ENCODE measurements at regions not wholly inside any gene's neighbourhood (a gene's known extent, or its start where the extent isn't known, plus 50 kb on each side); places are given as distances from the start of the nearest gene placed in this dataset.
"Not testable (repeated sequence)": the region's sequence is repeated elsewhere in the genome, so short reads cannot be mapped to it uniquely, and the experiment has no call there.

- Histone ChIP-seq H3K27ac (no peak overlapping the region), H3K4me3 (no peak overlapping the region)
- no peak for TF ChIP-seq FOXP2 (optimal IDR thresholded peaks at IDR 0.05; ENCODE audit: control extremely low read depth, extremely low read length, insufficient read depth)
- TF ChIP-seq EZH2 (IDR thresholded peaks at IDR 0.05): no peak
- no peak for TF ChIP-seq POLR2AphosphoS5 (IDR thresholded peaks at IDR 0.05; ENCODE audit: borderline replicate concordance, low read depth, low read length)
These were observed 430.6 kb upstream of the NRG3 start for GRCh38 chr10:81444242-81444929.

GRCh38 chr10:81450651-81451050, 424.3 kb upstream of the NRG3 start:
- no peak overlapping the region for H3K27ac ChIP-seq
- DNase-seq (ENCODE audit: low read depth, low spot score): no peak
- H3K4me3 ChIP-seq: no peak overlapping the region
- H3K36me3 ChIP-seq (ENCODE audit: insufficient read depth, low read length): no peaks in the 10 kb centered on the region
- no peak overlapping the region for H3K9ac ChIP-seq (ENCODE audit: insufficient read length)
- TF ChIP-seq POLR2AphosphoS5 (IDR thresholded peaks at IDR 0.05; ENCODE audit: borderline replicate concordance, low read depth, low read length) (no peak), FOXP2 (optimal IDR thresholded peaks at IDR 0.05; ENCODE audit: control extremely low read depth, extremely low read length, insufficient read depth) (no peak), EZH2 (IDR thresholded peaks at IDR 0.05) (no peak)
- no peaks in the 10 kb centered on the region for H3K9me3 ChIP-seq (ENCODE audit: low read depth, low read length)

More at GRCh38 chr10:81444242-81444929, 430.6 kb upstream of the NRG3 start:
- no peaks in the 10 kb centered on the region for H3K36me3 ChIP-seq (ENCODE audit: insufficient read depth, low read length)
- DNase-seq (ENCODE audit: low read depth, low spot score): no peak
- no peak overlapping the region for H3K9ac ChIP-seq (ENCODE audit: insufficient read length)
- H3K9me3 ChIP-seq (ENCODE audit: low read depth, low read length): no peaks in the 10 kb centered on the region

- TF ChIP-seq POLR2AphosphoS5 (IDR thresholded peaks at IDR 0.05; ENCODE audit: borderline replicate concordance, low read depth, low read length) (no peak), EZH2 (IDR thresholded peaks at IDR 0.05) (no peak), FOXP2 (optimal IDR thresholded peaks at IDR 0.05; ENCODE audit: control extremely low read depth, extremely low read length, insufficient read depth) (no peak)
- DNase-seq (ENCODE audit: low read depth, low spot score): no peak
These were observed 402.0 kb upstream of the NRG3 start for GRCh38 chr10:81472927-81473470.

GRCh38 chr10:81473755-81474154, 401.2 kb upstream of the NRG3 start:
- DNase-seq (ENCODE audit: low read depth, low spot score): no peak
- Histone ChIP-seq H3K4me3 (no peak overlapping the region), H3K9ac (ENCODE audit: insufficient read length) (no peak overlapping the region), H3K9me3 (ENCODE audit: low read depth, low read length) (no peaks in the 10 kb centered on the region), H3K27ac (no peak overlapping the region), H3K36me3 (ENCODE audit: insufficient read depth, low read length) (no peaks in the 10 kb centered on the region)
- no peak for TF ChIP-seq POLR2AphosphoS5 (IDR thresholded peaks at IDR 0.05; ENCODE audit: borderline replicate concordance, low read depth, low read length)
- no peak for TF ChIP-seq FOXP2 (optimal IDR thresholded peaks at IDR 0.05; ENCODE audit: control extremely low read depth, extremely low read length, insufficient read depth)
- TF ChIP-seq EZH2 (IDR thresholded peaks at IDR 0.05): no peak

More at GRCh38 chr10:81472927-81473470, 402.0 kb upstream of the NRG3 start:
- no peak overlapping the region for H3K4me3 ChIP-seq
- H3K36me3 ChIP-seq (ENCODE audit: insufficient read depth, low read length): no peaks in the 10 kb centered on the region
- H3K9ac ChIP-seq (ENCODE audit: insufficient read length): no peak overlapping the region
- no peaks in the 10 kb centered on the region for H3K9me3 ChIP-seq (ENCODE audit: low read depth, low read length)
- H3K27ac ChIP-seq: no peak overlapping the region

- no peaks in the 10 kb centered on the region for H3K36me3 ChIP-seq (ENCODE audit: insufficient read depth, low read length)
- no peak overlapping the region for H3K27ac ChIP-seq
- DNase-seq (ENCODE audit: low read depth, low spot score): no peak
- no peak overlapping the region for H3K9ac ChIP-seq (ENCODE audit: insufficient read length)
- TF ChIP-seq FOXP2 (optimal IDR thresholded peaks at IDR 0.05; ENCODE audit: control extremely low read depth, extremely low read length, insufficient read depth): no peak
- TF ChIP-seq EZH2 (IDR thresholded peaks at IDR 0.05): no peak
- TF ChIP-seq POLR2AphosphoS5 (IDR thresholded peaks at IDR 0.05; ENCODE audit: borderline replicate concordance, low read depth, low read length): no peak
- no peak overlapping the region for H3K4me3 ChIP-seq
- no peaks in the 10 kb centered on the region for H3K9me3 ChIP-seq (ENCODE audit: low read depth, low read length)
These were observed 395.7 kb upstream of the NRG3 start for GRCh38 chr10:81479316-81479715.

- no peak for DNase-seq (ENCODE audit: low read depth, low spot score)
- no peaks in the 10 kb centered on the region for H3K9me3 ChIP-seq (ENCODE audit: low read depth, low read length)
These were observed 378.4 kb upstream of the NRG3 start for GRCh38 chr10:81496626-81497025.

GRCh38 chr10:81498011-81498551, 376.9 kb upstream of the NRG3 start:
- Histone ChIP-seq H3K36me3 (ENCODE audit: insufficient read depth, low read length) (no peaks in the 10 kb centered on the region), H3K27ac (no peak overlapping the region), H3K9me3 (ENCODE audit: low read depth, low read length) (no peaks in the 10 kb centered on the region), H3K9ac (ENCODE audit: insufficient read length) (no peak overlapping the region), H3K4me3 (no peak overlapping the region)
- DNase-seq (ENCODE audit: low read depth, low spot score): no peak
- no peak for TF ChIP-seq POLR2AphosphoS5 (IDR thresholded peaks at IDR 0.05; ENCODE audit: borderline replicate concordance, low read depth, low read length)
- no peak for TF ChIP-seq FOXP2 (optimal IDR thresholded peaks at IDR 0.05; ENCODE audit: control extremely low read depth, extremely low read length, insufficient read depth)
- no peak for TF ChIP-seq EZH2 (IDR thresholded peaks at IDR 0.05)

More at GRCh38 chr10:81496626-81497025, 378.4 kb upstream of the NRG3 start:
- no peaks in the 10 kb centered on the region for H3K36me3 ChIP-seq (ENCODE audit: insufficient read depth, low read length)
- no peak overlapping the region for H3K4me3 ChIP-seq
- TF ChIP-seq POLR2AphosphoS5 (IDR thresholded peaks at IDR 0.05; ENCODE audit: borderline replicate concordance, low read depth, low read length): no peak
- no peak for TF ChIP-seq FOXP2 (optimal IDR thresholded peaks at IDR 0.05; ENCODE audit: control extremely low read depth, extremely low read length, insufficient read depth)
- TF ChIP-seq EZH2 (IDR thresholded peaks at IDR 0.05): no peak
- no peak overlapping the region for H3K27ac ChIP-seq
- no peak overlapping the region for H3K9ac ChIP-seq (ENCODE audit: insufficient read length)

GRCh38 chr10:81502677-81503359, 372.2 kb upstream of the NRG3 start:
- no peaks in the 10 kb centered on the region for H3K36me3 ChIP-seq (ENCODE audit: insufficient read depth, low read length)
- H3K27ac ChIP-seq: no peak overlapping the region
- TF ChIP-seq EZH2 (IDR thresholded peaks at IDR 0.05) (no peak), POLR2AphosphoS5 (IDR thresholded peaks at IDR 0.05; ENCODE audit: borderline replicate concordance, low read depth, low read length) (no peak)
- H3K9me3 ChIP-seq (ENCODE audit: low read depth, low read length): no peaks in the 10 kb centered on the region
- H3K4me3 ChIP-seq: no peak overlapping the region
- no peak overlapping the region for H3K9ac ChIP-seq (ENCODE audit: insufficient read length)
- DNase-seq (ENCODE audit: low read depth, low spot score): no peak

GRCh38 chr10:81505777-81506176, 369.2 kb upstream of the NRG3 start:
- H3K4me3 ChIP-seq; DNase-seq (ENCODE audit: low read depth, low spot score); H3K36me3 ChIP-seq (ENCODE audit: insufficient read depth, low read length); H3K9ac ChIP-seq (ENCODE audit: insufficient read length); H3K27ac ChIP-seq; H3K9me3 ChIP-seq (ENCODE audit: low read depth, low read length): not testable (repeated sequence)
